ENCODE measurements at regions not wholly inside any gene's neighbourhood (a gene's known extent, or its start where the extent isn't known, plus 50 kb on each side); places are given as distances from the start of the nearest gene placed in this dataset.

GRCh38 chr20:60219984-60220562 is 261.9 kb downstream of the CDH26 start:
- H3K4me3 Mint-ChIP-seq (ENCODE audit: unreplicated experiment) = no peak overlapping the region
- H3K9me3 Mint-ChIP-seq (ENCODE audit: unreplicated experiment) = no peaks in the 10 kb centered on the region
- TF ChIP-seq CTCF (IDR thresholded peaks at IDR 0.05) = no peak
- H3K27ac Mint-ChIP-seq (ENCODE audit: unreplicated experiment) = no peak overlapping the region
- no peaks in the 10 kb centered on the region for H3K36me3 Mint-ChIP-seq (ENCODE audit: unreplicated experiment)
- no peaks in the 10 kb centered on the region for H3K4me1 Mint-ChIP-seq (ENCODE audit: unreplicated experiment)
- DNase-seq (ENCODE audit: extremely low spot score, unreplicated experiment) = peak; percentile 72
- H3K27me3 Mint-ChIP-seq (ENCODE audit: unreplicated experiment) = peaks cover 28% of the 10 kb centered on the region

- peaks cover 22% of the 10 kb centered on the region for H3K27me3 Mint-ChIP-seq (ENCODE audit: unreplicated experiment)
- no peaks in the 10 kb centered on the region for H3K4me1 Mint-ChIP-seq (ENCODE audit: unreplicated experiment)
- H3K4me3 Mint-ChIP-seq (ENCODE audit: unreplicated experiment) = no peak overlapping the region
Observed at GRCh38 chr20:60220706-60221105, 262.5 kb downstream of the CDH26 start.

GRCh38 chr20:60221593-60221992 is 263.4 kb downstream of the CDH26 start:
- no peak for TF ChIP-seq CTCF (IDR thresholded peaks at IDR 0.05)
- Mint-ChIP-seq H3K27me3 (ENCODE audit: unreplicated experiment) (peaks cover 15% of the 10 kb centered on the region), H3K4me1 (ENCODE audit: unreplicated experiment) (no peaks in the 10 kb centered on the region), H3K9me3 (ENCODE audit: unreplicated experiment) (no peaks in the 10 kb centered on the region), H3K27ac (ENCODE audit: unreplicated experiment) (no peak overlapping the region), H3K36me3 (ENCODE audit: unreplicated experiment) (no peaks in the 10 kb centered on the region), H3K4me3 (ENCODE audit: unreplicated experiment) (no peak overlapping the region)
- DNase-seq (ENCODE audit: extremely low spot score, unreplicated experiment) = peak; percentile 66

More at GRCh38 chr20:60220706-60221105, 262.5 kb downstream of the CDH26 start:
- H3K27ac Mint-ChIP-seq (ENCODE audit: unreplicated experiment) = no peak overlapping the region
- TF ChIP-seq CTCF (IDR thresholded peaks at IDR 0.05) = no peak
- no peaks in the 10 kb centered on the region for H3K36me3 Mint-ChIP-seq (ENCODE audit: unreplicated experiment)
- H3K9me3 Mint-ChIP-seq (ENCODE audit: unreplicated experiment) = no peaks in the 10 kb centered on the region
- DNase-seq (ENCODE audit: extremely low spot score, unreplicated experiment) = no peak

- Mint-ChIP-seq H3K4me3 (ENCODE audit: unreplicated experiment) (no peak overlapping the region), H3K27me3 (ENCODE audit: unreplicated experiment) (peaks cover 14% of the 10 kb centered on the region), H3K9me3 (ENCODE audit: unreplicated experiment) (no peaks in the 10 kb centered on the region), H3K27ac (ENCODE audit: unreplicated experiment) (no peak overlapping the region), H3K36me3 (ENCODE audit: unreplicated experiment) (no peaks in the 10 kb centered on the region), H3K4me1 (ENCODE audit: unreplicated experiment) (no peaks in the 10 kb centered on the region)
- peak; percentile 76 for DNase-seq (ENCODE audit: extremely low spot score, unreplicated experiment)
- TF ChIP-seq CTCF (IDR thresholded peaks at IDR 0.05) = no peak
Observed at GRCh38 chr20:60222497-60222896, 264.3 kb downstream of the CDH26 start.

GRCh38 chr20:60223174-60223573 is 265.0 kb downstream of the CDH26 start:
- Mint-ChIP-seq H3K36me3 (ENCODE audit: unreplicated experiment) (no peaks in the 10 kb centered on the region), H3K27me3 (ENCODE audit: unreplicated experiment) (peaks cover 14% of the 10 kb centered on the region), H3K9me3 (ENCODE audit: unreplicated experiment) (no peaks in the 10 kb centered on the region), H3K4me3 (ENCODE audit: unreplicated experiment) (no peak overlapping the region), H3K27ac (ENCODE audit: unreplicated experiment) (no peak overlapping the region), H3K4me1 (ENCODE audit: unreplicated experiment) (no peaks in the 10 kb centered on the region)
- DNase-seq (ENCODE audit: extremely low spot score, unreplicated experiment) = no peak
- no peak for TF ChIP-seq CTCF (IDR thresholded peaks at IDR 0.05)
